M059J (cell line): ENCODE measurements at regions not wholly inside any gene's neighbourhood (a gene's known extent, or its start where the extent isn't known, plus 50 kb on each side); places are given as distances from the start of the nearest gene placed in this dataset.
"Not testable (repeated sequence)": the region's sequence is repeated elsewhere in the genome, so short reads cannot be mapped to it uniquely, and the experiment has no call there.

Source experiments
- DNase-seq: peaks from one replicate; pipeline ENCODE4 v3.0.0-alpha.2; 2012; ENCODE audit warnings: low read depth

GRCh38 chr6:56806368-56806767, 148.5 kb upstream of the BEND6 start:
- no peak for DNase-seq

DNA sequence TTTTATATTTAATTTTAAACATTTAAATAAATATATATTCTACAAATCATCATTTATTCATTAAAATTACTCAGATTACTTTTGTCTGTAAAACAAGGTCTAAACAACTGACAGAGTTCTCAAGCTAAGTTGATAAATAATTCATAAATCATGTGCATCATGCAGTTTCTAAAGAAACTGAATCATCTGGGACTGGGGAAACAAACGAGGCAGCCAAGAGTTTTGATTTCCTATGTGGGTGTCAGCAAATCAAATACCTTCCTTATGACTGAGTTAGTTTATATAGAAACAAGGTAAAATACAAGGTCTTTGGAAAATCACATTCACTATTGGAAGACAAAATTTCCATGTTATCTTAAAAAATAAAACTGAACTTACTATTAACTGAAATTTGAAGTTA, 149.9 kb upstream of the BEND6 start:
- DNase-seq = peak; percentile 81

DNA sequence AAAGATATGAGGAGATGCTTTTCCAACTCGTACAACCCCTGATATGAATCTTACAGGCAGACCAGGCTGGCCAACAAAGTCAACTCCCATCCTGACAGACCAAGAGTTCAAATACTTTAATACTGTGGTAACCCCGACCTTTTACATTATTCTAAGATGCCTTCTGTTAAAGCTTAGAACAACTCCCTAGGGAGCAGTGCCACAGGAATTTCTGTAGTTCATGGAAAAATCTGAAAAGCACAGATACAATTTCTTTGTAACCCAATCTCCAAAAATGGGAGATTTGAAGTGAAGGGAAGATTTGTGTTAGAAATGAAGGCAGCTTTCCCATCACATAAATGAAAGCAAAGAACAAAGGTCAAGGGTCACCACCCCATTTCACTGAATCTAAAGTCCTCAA, 151.3 kb upstream of the BEND6 start:
- peak; percentile 63 for DNase-seq

- DNase-seq = peak; percentile 72
Measured at GRCh38 chr6:56802584-56802983, 152.3 kb upstream of the BEND6 start.

DNA sequence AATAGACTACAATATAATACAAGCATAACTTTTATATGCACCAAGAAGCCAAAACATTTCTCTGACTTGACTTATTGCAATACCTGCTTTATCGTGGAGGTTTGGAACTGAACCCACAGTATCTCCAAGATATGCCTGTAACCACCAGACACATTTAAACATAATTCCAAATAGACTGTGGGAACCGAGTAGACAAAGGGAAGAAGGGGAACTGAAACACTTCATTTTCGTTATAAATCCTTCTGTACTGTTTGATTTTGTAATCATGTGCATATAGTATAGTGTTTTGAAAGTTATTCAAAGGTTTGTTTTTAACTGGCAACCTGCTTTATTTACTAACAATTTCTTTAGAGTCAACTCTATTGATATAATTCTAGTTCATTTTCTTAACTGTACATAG, 154.9 kb upstream of the BEND6 start:
- DNase-seq = no peak

DNA sequence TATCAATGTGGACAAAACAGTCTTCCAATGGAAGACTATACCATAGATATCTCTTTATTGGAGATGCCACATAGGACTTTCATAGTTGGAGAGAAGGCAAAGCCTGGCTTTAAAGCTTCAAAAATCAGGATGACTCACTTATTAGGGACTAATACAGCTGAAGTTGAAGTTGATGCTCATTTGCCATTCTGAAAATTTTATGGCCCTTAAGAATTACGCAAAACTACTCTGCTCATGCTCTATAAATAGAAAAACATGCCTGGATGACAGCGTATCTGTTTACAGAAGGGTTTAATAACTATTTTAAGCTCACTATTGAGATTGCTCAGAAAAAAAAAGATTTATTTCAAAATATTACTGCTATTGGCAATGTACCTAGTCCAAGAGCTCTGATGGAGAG, 155.5 kb upstream of the DST start:
- peak; percentile 82 for DNase-seq

DNA sequence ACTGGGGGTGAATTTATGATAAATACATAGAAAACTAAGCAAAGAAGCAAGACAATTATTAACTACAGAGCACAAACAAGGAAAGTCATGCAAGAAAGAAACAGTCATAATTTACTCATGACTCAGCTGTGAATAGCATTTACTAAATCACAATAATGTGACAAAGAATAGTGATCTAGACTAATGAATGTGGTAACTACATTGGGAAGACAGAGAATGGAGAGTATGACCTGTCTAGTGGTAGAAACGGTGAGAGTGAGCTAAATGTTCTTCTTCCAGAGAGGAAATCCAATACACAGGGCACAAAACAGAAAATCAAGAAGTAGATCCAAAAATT, 153.5 kb upstream of the DST start:
- peak; percentile 82 for DNase-seq

GRCh38 chr6:56795466-56796195, 152.9 kb upstream of the DST start:
- no peak for DNase-seq

DNA sequence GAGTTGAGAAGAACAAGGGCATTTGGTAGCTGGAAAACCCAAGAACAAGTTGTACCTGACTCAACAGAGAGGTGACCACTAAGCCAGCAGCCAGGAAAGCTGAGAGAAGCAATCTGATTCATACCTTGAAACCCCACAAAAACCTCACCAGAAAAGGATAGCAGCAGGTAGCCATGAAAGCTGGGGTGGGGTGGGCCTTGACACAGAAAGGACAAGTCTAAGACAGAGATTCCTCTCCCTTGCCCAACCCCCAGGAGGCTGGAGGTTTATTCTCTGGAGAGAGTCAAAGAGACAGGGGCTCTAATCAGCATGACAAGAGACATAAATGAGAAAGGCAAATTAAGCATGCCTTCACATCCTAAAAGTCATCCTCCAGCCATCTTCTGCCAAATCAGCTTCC, 151.7 kb upstream of the DST start:
- peak; percentile 54 for DNase-seq

DNA sequence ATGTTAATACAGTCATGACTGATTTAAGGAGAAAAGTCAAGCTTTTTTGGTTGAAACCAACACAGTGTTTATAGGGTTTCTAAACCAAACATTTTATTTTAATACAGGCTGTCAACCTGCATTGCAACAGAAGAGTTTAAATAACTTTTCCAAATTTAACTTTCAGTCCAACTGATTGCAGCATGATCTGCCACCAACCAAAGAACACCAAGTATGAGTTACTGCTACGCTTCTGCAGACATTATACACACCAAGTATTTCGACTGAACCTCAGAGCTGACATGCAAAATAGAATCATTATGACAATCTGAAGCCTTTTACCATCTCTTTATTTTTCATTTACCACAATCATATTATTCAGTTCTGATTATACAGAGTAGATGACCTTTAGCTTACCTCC, 151.2 kb upstream of the DST start:
- DNase-seq = no peak

DNA sequence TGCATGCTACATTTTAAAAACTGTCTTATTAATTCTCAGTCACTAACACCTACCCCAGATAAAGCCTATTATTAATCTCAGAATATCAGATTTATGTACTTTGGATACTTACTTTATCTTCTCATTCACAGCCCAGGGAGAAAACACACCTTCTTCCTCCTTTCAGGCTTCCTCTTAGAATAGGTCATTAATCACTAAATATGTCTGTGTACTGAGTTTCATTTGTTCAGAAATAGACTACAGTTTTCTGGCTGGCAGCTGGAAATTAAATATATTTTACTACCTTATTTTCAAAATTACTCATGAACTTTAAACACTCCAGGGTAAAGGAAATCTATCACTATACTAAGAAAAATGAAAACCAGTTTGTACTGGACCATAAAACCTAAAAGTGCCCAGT, 147.7 kb upstream of the DST start:
- DNase-seq = no peak

GRCh38 chr6:56789879-56790278, 147.2 kb upstream of the DST start:
- no peak for DNase-seq

DNA sequence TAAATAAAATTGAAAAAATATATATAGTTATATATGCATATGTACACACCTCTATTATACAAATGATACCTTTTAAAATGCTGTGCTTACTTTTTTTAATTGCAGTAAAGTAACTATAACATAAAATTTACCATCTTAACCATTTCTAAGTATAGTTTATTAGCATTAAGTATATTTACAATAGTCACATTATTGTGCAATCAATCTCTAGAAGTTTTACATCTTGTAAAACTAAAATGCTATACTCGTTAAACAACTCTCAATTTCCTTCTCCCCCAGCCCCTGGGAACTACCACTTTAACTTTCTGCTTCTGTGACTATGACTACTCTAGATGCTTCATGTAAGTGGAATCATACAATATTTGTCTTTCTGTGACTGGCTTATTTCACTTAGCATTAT, 146.7 kb upstream of the DST start:
- DNase-seq = no peak

- no peak for DNase-seq
Measured at GRCh38 chr6:56787209-56787608, 144.5 kb upstream of the DST start.

DNA sequence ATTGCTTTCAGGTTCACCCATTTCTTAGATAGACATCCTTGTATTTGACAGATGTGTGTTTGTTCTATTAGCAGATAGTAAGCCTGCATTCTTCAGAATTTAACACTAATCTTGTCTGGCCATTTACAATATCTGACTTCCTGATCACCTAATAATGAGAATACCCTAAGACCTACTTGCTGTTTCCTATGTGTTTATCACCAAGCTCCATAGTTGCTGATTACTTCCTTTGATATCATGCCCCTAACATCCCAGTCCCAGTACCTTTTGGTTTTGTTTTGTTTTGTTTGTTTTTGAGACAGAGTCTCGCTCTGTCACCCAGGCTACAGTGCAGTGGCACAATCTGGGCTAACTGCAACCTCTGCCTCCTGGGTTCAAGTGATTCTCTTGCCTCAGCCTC, 143.6 kb upstream of the DST start:
- no peak for DNase-seq

DNA sequence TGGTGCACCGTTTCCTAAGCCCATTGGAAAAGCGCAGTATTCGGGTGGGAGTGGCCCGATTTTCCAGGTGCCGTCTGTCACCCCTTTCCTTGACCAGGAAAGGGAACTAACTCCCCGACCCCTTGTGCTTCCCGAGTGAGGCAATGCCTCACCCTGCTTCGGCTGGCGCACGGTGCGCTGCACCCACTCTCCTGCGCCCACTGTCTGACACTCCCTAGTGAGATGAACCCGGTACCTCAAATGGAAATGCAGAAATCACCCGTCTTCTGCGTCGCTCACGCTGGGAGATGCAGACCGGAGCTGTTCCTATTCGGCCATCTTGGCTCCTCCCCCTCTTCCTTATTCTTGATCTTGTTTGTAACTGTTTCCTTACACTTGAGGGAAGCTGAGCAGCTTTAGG, 142.8 kb upstream of the DST start:
- not testable (repeated sequence) for DNase-seq

GRCh38 chr6:56780109-56780508, 137.4 kb upstream of the DST start:
- DNase-seq = not testable (repeated sequence)

GRCh38 chr6:56778503-56778902, 135.8 kb upstream of the DST start:
- DNase-seq = not testable (repeated sequence)

DNA sequence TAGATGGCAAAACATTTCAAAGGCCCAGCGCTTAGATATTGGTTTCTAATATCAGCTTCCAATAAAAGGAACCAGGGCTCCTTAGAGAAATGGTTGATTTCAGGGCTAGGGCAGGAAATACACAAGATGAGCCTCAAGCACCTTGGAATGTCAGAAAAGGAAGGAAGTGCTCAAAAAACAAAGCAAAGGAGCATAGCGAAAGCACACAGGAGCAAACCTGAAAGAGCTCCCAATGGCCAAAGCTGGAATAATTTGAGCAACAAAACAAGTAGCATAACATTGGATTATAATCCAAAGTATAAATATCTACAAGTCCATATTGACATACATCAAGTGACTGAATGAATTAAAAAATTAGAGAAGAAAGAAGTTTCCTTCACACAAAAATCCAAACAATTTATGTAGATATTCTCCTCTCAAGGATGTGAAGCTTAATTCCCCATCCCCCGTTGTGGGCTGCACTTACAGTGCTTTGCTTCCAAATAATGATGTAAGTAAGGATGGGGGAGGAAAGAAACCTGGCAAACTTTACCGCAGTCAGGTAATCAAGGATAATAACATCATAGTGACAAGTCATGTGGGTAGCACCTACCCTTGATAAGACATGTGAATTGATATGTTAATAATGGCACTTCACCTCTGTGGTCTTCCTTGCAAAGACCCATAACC, 132.9 kb upstream of the DST start:
- no peak for DNase-seq

- DNase-seq = peak; percentile 90
Measured at GRCh38 chr6:56772737-56773184, 130.1 kb upstream of the DST start.

DNA sequence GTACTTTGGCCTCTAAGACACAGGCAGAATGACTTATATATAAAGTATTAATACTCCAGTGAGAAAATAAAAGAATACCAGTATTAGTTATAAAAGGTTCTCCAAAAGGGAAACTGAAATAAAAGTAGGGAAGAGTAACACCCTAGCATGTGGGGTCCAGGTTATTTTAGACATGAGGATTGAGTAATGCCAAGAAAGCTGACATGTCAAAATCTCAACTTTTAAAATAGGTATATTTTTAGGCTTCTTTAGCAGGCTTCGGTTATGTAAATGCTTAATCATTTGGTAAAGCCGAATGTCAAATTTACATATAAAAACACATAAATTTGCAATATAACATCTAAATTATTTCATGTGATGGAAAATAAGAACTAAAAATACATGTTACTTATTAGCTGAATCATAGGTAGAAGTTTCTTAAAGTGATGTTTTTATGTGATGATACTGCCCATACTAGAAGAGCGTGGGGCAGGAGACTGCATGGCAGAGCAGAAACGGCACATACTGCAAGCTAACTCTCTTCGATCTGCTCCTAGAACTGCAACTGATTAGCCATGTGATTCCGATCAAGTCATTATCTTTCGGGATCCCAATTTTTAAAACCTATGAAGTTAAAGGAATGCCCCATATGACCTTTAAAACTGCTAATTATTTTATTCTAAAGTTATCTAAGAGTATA, 129.4 kb upstream of the DST start:
- no peak for DNase-seq

GRCh38 chr6:56771189-56771588, 128.5 kb upstream of the DST start:
- DNase-seq = peak; percentile 51

GRCh38 chr6:56770011-56770520, 127.4 kb upstream of the DST start:
- DNase-seq = no peak
